Uterus (tissue), 3 donors: ENCODE measurements at regions not wholly inside any gene's neighbourhood (a gene's known extent, or its start where the extent isn't known, plus 50 kb on each side); places are given as distances from the start of the nearest gene placed in this dataset.

Experiments
- DNase-seq, 2 donors: peaks; one replicate each; pipeline ENCODE4 v3.0.0-alpha.2; 2019 to 2020
- H3K27ac ChIP-seq, 2 donors: fragments of 200-600 bp; sonication (generic); 1 replicate in 1 of 2; 2 replicates in 1 of 2; pipeline ENCODE4 v1.5.1; 2016 to 2018
- H3K27me3 ChIP-seq, 2 donors: fragments of 200-600 bp; sonication (generic); one replicate each; pipeline ENCODE4 v1.5.1; 2018 to 2019; ENCODE audit warnings: control low read depth in 1 of 2
- H3K36me3 ChIP-seq, 2 donors: fragments of 200-600 bp; sonication (generic); one replicate each; pipeline ENCODE4 v1.5.1; 2019; ENCODE audit warnings: control low read depth in 1 of 2
- H3K4me1 ChIP-seq, 2 donors: fragments of 200-600 bp; sonication (generic); one replicate each; pipeline ENCODE4 v1.5.1; 2018 to 2019; ENCODE audit warnings: control low read depth in 1 of 2
- H3K4me3 ChIP-seq, 2 donors: fragments of 200-600 bp; sonication (generic); 1 replicate in 1 of 2; 2 replicates in 1 of 2; pipeline ENCODE4 v1.5.1; 2018 to 2019; ENCODE audit warnings: mild to moderate bottlenecking in 1 of 2
- H3K9me3 ChIP-seq, 2 donors: fragments of 200-600 bp; sonication (generic); one replicate each; pipeline ENCODE4 v1.5.1; 2019; ENCODE audit warnings: control low read depth in 1 of 2
- POLR2A ChIP-seq, 2 donors: fragments of 450-650 bp; IDR thresholded peaks; one replicate each; pipeline ENCODE4 v1.6.1; 2016; ENCODE audit warnings: antibody characterized with exemption in 2 of 2, mild to moderate bottlenecking in 1 of 2, moderate library complexity in 1 of 2
- intact Hi-C: fragments of 100-400 bp; cut with DNase I; formaldehyde crosslinking; loops from one replicate; pipeline ENCODE4 v1.15.1; 2023; ENCODE audit warnings: low total_unique reads
- TF ChIP-seq, protein P1 (sequence below), 4 experiments: fragments of 200-600 bp in 2 of 4; fragments of 450-650 bp in 2 of 4; sonication (generic) in 2 of 4; IDR thresholded peaks; one replicate each; pipeline ENCODE4 v1.5.1; 2016 to 2019; ENCODE audit warnings: antibody characterized with exemption in 4 of 4, mild to moderate bottlenecking in 2 of 4, moderate library complexity in 1 of 4
- donor health status: DM: yes; HTN: yes; CAD: no.

DNA sequence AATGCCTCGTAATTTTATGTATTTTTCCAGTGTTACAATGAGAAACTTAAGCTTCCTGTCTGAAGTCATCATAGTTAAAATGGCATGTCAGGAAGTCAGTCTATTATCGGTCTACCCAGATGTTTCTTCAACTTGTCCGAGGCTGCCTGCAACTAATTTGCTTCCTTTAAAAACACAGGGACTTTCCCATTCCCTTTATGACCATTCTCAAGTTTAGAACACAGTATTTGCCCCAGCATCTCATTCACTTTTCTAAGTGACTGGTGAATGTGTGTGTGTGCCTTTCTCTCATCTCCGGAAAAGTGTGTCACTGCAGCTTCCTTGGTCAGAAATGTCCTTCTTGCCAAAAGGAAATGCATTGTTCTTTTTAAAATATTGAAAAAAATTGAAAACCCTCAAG, 466.6 kb downstream of the RAP2B start:
- no peaks in the 10 kb centered on the region for H3K36me3 ChIP-seq
- TF ChIP-seq, protein P1, sequence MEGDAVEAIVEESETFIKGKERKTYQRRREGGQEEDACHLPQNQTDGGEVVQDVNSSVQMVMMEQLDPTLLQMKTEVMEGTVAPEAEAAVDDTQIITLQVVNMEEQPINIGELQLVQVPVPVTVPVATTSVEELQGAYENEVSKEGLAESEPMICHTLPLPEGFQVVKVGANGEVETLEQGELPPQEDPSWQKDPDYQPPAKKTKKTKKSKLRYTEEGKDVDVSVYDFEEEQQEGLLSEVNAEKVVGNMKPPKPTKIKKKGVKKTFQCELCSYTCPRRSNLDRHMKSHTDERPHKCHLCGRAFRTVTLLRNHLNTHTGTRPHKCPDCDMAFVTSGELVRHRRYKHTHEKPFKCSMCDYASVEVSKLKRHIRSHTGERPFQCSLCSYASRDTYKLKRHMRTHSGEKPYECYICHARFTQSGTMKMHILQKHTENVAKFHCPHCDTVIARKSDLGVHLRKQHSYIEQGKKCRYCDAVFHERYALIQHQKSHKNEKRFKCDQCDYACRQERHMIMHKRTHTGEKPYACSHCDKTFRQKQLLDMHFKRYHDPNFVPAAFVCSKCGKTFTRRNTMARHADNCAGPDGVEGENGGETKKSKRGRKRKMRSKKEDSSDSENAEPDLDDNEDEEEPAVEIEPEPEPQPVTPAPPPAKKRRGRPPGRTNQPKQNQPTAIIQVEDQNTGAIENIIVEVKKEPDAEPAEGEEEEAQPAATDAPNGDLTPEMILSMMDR (IDR thresholded peaks at IDR 0.05), result no peak
- no peak for TF ChIP-seq POLR2A (IDR thresholded peaks at IDR 0.05)
- no peak overlapping the region for H3K4me3 ChIP-seq
- intact Hi-C loops, result no loop called here
- H3K27ac ChIP-seq, result no peak overlapping the region
- DNase-seq, result no peak
- no peaks in the 10 kb centered on the region for H3K4me1 ChIP-seq
- no peaks in the 10 kb centered on the region for H3K27me3 ChIP-seq
- H3K9me3 ChIP-seq, result no peaks in the 10 kb centered on the region

DNA sequence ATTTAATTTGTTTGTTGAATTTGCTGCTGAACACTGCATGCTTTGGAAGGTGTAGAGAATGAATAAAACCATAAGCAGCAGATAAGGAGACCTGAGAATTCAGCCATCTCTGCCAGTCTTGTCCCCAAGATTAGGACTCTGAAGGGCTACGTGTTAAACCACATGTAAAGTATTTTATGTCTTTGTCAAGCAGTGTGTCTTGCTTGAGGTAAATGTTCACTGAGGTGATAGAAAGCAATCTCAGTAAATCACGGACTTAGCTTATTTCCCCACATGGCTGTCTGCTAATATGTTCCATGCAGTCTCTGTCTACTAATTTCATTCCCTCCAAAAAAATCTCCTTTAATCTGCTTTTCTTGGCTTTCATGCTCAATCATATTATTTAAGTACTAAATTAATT, 467.1 kb downstream of the RAP2B start:
- DNase-seq, result no peak
- Histone ChIP-seq H3K4me1 (no peaks in the 10 kb centered on the region), H3K27ac (no peak overlapping the region), H3K27me3 (no peaks in the 10 kb centered on the region), H3K9me3 (no peaks in the 10 kb centered on the region), H3K36me3 (no peaks in the 10 kb centered on the region), H3K4me3 (no peak overlapping the region)
- no peak for TF ChIP-seq POLR2A (IDR thresholded peaks at IDR 0.05)
- TF ChIP-seq, protein P1 (IDR thresholded peaks at IDR 0.05), result no peak
- intact Hi-C loops, result no loop called here

DNA sequence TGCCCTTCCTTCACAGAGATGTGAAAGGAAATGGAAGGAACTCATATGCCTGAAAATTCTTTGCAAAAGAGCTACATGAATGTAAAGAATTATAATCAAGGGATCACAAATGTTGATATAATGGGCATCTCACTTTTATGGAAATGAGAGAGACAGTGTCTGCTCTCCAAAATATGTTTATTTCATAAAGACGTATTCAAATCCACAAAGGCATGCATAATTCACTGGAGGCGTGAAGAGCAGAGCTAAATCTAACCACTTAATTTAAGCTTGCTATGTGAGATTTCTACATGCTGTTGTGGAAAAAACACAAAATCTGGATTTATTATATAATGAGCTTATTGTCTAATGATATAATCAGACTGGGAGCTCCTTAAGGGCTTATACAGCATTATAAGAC, 469.1 kb downstream of the RAP2B start:
- H3K36me3 ChIP-seq, result no peaks in the 10 kb centered on the region
- H3K27ac ChIP-seq, result no peak overlapping the region
- TF ChIP-seq, protein P1 (IDR thresholded peaks at IDR 0.05), result no peak
- no peak for TF ChIP-seq POLR2A (IDR thresholded peaks at IDR 0.05)
- no peaks in the 10 kb centered on the region for H3K9me3 ChIP-seq
- intact Hi-C loops, result no loop called here
- no peak for DNase-seq
- H3K4me1 ChIP-seq, result no peaks in the 10 kb centered on the region
- H3K27me3 ChIP-seq, result no peaks in the 10 kb centered on the region
- H3K4me3 ChIP-seq, result no peak overlapping the region

DNA sequence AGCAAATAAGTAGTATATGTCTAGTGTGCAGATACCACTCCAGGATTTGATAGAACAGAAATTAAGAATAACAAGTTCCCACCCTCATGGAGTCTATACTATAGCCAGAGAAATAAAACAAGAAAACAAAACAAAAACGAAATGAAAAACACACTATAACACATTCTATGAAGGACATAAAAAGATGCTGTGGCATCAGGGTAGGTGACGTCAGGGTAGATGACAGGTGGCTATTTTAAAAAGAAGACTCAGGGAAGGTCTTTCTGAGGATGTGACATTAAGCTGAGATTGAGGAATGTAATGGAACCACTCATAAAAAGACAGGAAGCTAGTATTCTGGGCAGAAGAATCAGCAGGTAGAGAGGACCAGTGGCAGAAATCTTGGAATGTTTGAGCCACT, 469.6 kb downstream of the RAP2B start:
- no peak for DNase-seq
- Histone ChIP-seq H3K27me3 (no peaks in the 10 kb centered on the region), H3K4me3 (no peak overlapping the region), H3K27ac (no peak overlapping the region), H3K9me3 (no peaks in the 10 kb centered on the region), H3K36me3 (no peaks in the 10 kb centered on the region), H3K4me1 (no peaks in the 10 kb centered on the region)
- TF ChIP-seq, protein P1 (IDR thresholded peaks at IDR 0.05), result no peak
- no peak for TF ChIP-seq POLR2A (IDR thresholded peaks at IDR 0.05)
- intact Hi-C loops, result no loop called here

DNA sequence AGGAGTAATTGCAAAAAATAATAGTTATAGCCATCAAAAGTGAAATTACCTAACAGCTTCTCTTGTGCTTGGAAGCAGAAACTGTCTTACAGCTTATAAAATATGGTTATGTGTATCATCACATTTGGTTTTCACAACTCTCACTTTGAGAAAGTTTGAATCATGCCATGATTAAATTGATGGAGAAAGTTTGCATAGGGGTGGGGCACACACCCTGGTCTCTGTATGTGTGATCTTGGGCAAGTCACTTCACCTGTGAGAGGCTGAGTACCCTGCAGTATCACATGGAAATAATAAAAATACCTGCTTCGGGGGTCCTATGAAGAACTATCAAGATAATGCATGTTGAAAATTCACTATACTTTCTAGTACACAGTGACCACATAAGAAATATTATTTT, 471.4 kb downstream of the RAP2B start:
- TF ChIP-seq, protein P1 (IDR thresholded peaks at IDR 0.05), result no peak
- no peak for TF ChIP-seq POLR2A (IDR thresholded peaks at IDR 0.05)

More for the DNA sequence above, 471.4 kb downstream of the RAP2B start:
- intact Hi-C loops, result no loop called here
- no peak for DNase-seq
- no peaks in the 10 kb centered on the region for H3K36me3 ChIP-seq
- no peak overlapping the region for H3K4me3 ChIP-seq
- no peaks in the 10 kb centered on the region for H3K9me3 ChIP-seq
- H3K4me1 ChIP-seq, result no peaks in the 10 kb centered on the region
- H3K27me3 ChIP-seq, result no peaks in the 10 kb centered on the region
- no peak overlapping the region for H3K27ac ChIP-seq
